HEK293 (cell line): ENCODE measurements at regions not wholly inside any gene's neighbourhood (a gene's known extent, or its start where the extent isn't known, plus 50 kb on each side); places are given as distances from the start of the nearest gene placed in this dataset.

Source experiments
- ZNF302 ChIP-seq: fragments of 450-650 bp; formaldehyde crosslinking; IDR thresholded peaks from 2 replicates; pipeline ENCODE4 v1.5.1; 2016; ENCODE audit warnings: missing biosample characterization, missing genetic modification characterization, low read depth
- ZNF311 ChIP-seq: fragments of 450-650 bp; formaldehyde crosslinking; IDR thresholded peaks from 2 replicates; pipeline ENCODE4 v1.5.1; 2017; ENCODE audit warnings: missing biosample characterization, missing genetic modification characterization, borderline replicate concordance
- ZNF501 ChIP-seq: fragments of 450-650 bp; formaldehyde crosslinking; IDR thresholded peaks from 2 replicates; pipeline ENCODE4 v1.5.1; 2016; ENCODE audit warnings: missing biosample characterization, missing genetic modification characterization
- ZNF768 ChIP-seq: fragments of 450-650 bp; formaldehyde crosslinking; IDR thresholded peaks from 2 replicates; pipeline ENCODE4 v1.5.1; 2018; ENCODE audit warnings: missing biosample characterization, mild to moderate bottlenecking, missing genetic modification characterization
- TF ChIP-seq, protein P1 (sequence below): fragments of 450-650 bp; formaldehyde crosslinking; IDR thresholded peaks from 2 replicates; pipeline ENCODE4 v1.5.1; 2016; ENCODE audit warnings: missing biosample characterization, missing genetic modification characterization

DNA sequence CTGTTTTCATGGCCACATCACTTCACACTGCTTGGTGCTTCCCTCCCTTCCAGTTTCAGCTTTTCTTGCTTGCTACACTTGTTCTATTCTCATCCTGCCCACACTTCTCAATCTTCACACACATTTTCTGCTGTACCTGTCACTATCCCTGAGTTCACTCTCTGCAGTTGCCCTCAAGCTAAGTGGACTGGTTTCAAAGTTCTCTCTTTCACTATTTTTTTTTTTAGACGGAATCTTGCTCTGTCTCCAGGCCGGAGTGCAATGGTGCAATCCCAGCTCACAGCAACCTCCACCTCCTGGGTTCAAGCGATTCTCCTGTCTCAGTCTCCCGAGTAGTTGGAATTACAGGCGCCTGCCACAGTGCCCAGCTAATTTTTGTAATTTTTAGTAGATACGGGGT is 130.6 kb upstream of the FAM83B start:
- TF ChIP-seq ZNF768 (tag by site-specific recombination) (no peak), ZNF501 (tag by site-specific recombination) (no peak), ZNF302 (no peak), ZNF311 (tag by site-specific recombination) (no peak)
- TF ChIP-seq, protein P1, sequence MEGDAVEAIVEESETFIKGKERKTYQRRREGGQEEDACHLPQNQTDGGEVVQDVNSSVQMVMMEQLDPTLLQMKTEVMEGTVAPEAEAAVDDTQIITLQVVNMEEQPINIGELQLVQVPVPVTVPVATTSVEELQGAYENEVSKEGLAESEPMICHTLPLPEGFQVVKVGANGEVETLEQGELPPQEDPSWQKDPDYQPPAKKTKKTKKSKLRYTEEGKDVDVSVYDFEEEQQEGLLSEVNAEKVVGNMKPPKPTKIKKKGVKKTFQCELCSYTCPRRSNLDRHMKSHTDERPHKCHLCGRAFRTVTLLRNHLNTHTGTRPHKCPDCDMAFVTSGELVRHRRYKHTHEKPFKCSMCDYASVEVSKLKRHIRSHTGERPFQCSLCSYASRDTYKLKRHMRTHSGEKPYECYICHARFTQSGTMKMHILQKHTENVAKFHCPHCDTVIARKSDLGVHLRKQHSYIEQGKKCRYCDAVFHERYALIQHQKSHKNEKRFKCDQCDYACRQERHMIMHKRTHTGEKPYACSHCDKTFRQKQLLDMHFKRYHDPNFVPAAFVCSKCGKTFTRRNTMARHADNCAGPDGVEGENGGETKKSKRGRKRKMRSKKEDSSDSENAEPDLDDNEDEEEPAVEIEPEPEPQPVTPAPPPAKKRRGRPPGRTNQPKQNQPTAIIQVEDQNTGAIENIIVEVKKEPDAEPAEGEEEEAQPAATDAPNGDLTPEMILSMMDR (tag by site-specific recombination) = no peak
